ENCODE measurements at regions not wholly inside any gene's neighbourhood (a gene's known extent, or its start where the extent isn't known, plus 50 kb on each side); places are given as distances from the start of the nearest gene placed in this dataset. TPM values are rescaled to one million over a fixed set of nuclear protein-coding genes. Genes with fewer than 3 reads are reported as not detected.

DNA sequence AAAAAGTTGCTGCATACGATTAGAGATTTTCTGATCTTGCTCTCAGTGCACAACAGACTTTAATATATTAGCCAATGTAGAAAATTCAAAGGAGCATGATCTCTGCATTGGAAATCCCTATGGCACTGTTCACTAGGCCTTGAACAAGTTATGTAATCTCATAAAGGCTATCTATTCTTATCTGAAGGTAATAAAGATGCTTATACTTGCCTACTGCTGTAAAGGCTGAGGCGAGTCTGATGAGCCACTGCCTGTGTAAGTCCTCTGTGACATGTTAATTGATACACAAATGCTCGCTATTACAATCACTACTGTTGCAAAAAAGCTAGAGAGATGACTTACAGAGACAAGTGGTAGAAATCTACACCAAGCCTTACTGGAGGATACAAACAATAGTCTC lies 207.4 kb downstream of the EPHA4 start:
- Histone ChIP-seq H3K79me2 (ENCODE audit: control insufficient read depth, insufficient read depth, low read length) (no peaks in the 10 kb centered on the region), H3K4me1 (replicated peaks in 1 of 2; ENCODE audit: control insufficient read depth in 2 of 2, insufficient read depth in 2 of 2, low read length in 2 of 2) (no peaks in the 10 kb centered on the region), H3K9me3 (replicated peaks; ENCODE audit: control insufficient read depth, insufficient read depth, low read depth, low read length) (no peaks in the 10 kb centered on the region), H3K36me3 (ENCODE audit: control insufficient read depth, insufficient read depth, low read length) (no peaks in the 10 kb centered on the region), H3K9ac (ENCODE audit: insufficient read depth in 1 of 2, low read depth in 2 of 2, low read length in 2 of 2) (no peak overlapping the region), H3K27me3 (ENCODE audit: control insufficient read depth in 2 of 2, insufficient read depth in 2 of 2, low read length in 2 of 2) (no peaks in the 10 kb centered on the region), H3K4me3 (no peak overlapping the region), H4K20me1 (replicated peaks; ENCODE audit: control insufficient read depth, insufficient read depth, low read length) (no peaks in the 10 kb centered on the region), H2AFZ (ENCODE audit: low read depth, low read length) (no peak overlapping the region), H3K9me1 (ENCODE audit: control insufficient read depth, insufficient read depth, low read length) (no peaks in the 10 kb centered on the region), H3K27ac (ENCODE audit: extremely low read depth, low read depth, low read length) (no peak overlapping the region), H3K4me2 (ENCODE audit: insufficient read depth, low read length) (no peak overlapping the region)
- CTCF ChIA-PET (ENCODE audit: low intra/inter-chr PET ratio): no interaction called here
- ATAC-seq (no peak), FAIRE-seq (no peak), DNase-seq (ENCODE audit: extremely low read depth in 1 of 4, low spot score in 3 of 4) (no peak)
- TF ChIP-seq RBM14 (IDR thresholded peaks at IDR 0.05; ENCODE audit: borderline replicate concordance, insufficient read depth, low read depth, low read length) (no peak), NCOR1 (IDR thresholded peaks at IDR 0.05) (no peak), CBFA2T2 (conservative IDR thresholded peaks at IDR 0.05) (no peak), ZNF431 (CRISPR knock-in tag; IDR thresholded peaks at IDR 0.05) (no peak), ERF (CRISPR knock-in tag; IDR thresholded peaks at IDR 0.05) (no peak), ATF7 (IDR thresholded peaks at IDR 0.05) (no peak), ZNF384 (IDR thresholded peaks at IDR 0.05; ENCODE audit: low read depth, low read length) (no peak), SREBF1 (IDR thresholded peaks at IDR 0.05; ENCODE audit: borderline replicate concordance, low read depth, low read length) (no peak), NFXL1 (CRISPR knock-in tag; IDR thresholded peaks at IDR 0.05) (no peak), SPI1 (IDR thresholded peaks at IDR 0.05; ENCODE audit: borderline replicate concordance, low read depth, low read length) (no peak), PCBP2 (IDR thresholded peaks at IDR 0.05; ENCODE audit: low read depth, low read length, poor library complexity, severe bottlenecking) (no peak), SETDB1 (IDR thresholded peaks at IDR 0.05; ENCODE audit: low read length) (no peak), NCOA2 (IDR thresholded peaks at IDR 0.05; ENCODE audit: partially characterized antibody in 2 of 2) (no peak), U2AF1 (optimal IDR thresholded peaks at IDR 0.05; ENCODE audit: low read depth, low read length) (no peak), ZNF121 (CRISPR knock-in tag; conservative IDR thresholded peaks at IDR 0.05) (no peak), DDX20 (tag; IDR thresholded peaks at IDR 0.05; ENCODE audit: low read depth) (no peak)
- intact Hi-C loops (cut with micrococcal nuclease): no loop called here
- BruUV-seq (replicated peaks): no TSS peak
- in situ Hi-C loops (cut with MboI): no loop called here
- 3% methylated on average over 3 of the region's 3 CpGs for WGBS (ENCODE audit: insufficient coverage, low coverage, missing lambda C conversion rate)
- POLR2A ChIA-PET: no interaction called here

Small RNA genes in the stretch of these regions (microRNA-seq; reads per million reads assigned to microRNA genes)
- not detected for gene MIR4268 (ENCODE audit: borderline microRNAs expressed)

Small RNA genes in the stretch of these regions (small RNA-seq; reads per million reads assigned to genes)
- gene AC011233.1 (not detected), gene MIR4268 (not detected)

Measured in K562 (cell line).